GM18511 (cell line): ENCODE measurements at regions not wholly inside any gene's neighbourhood (a gene's known extent, or its start where the extent isn't known, plus 50 kb on each side); places are given as distances from the start of the nearest gene placed in this dataset.

Experiments
- ATAC-seq: cut with Tn5 transposase; IDR thresholded peaks from one replicate; pipeline ENCODE4 v1.9.1; 2021; ENCODE audit warnings: mild to moderate bottlenecking, moderate library complexity; ENCODE audit not compliant: unreplicated experiment

DNA sequence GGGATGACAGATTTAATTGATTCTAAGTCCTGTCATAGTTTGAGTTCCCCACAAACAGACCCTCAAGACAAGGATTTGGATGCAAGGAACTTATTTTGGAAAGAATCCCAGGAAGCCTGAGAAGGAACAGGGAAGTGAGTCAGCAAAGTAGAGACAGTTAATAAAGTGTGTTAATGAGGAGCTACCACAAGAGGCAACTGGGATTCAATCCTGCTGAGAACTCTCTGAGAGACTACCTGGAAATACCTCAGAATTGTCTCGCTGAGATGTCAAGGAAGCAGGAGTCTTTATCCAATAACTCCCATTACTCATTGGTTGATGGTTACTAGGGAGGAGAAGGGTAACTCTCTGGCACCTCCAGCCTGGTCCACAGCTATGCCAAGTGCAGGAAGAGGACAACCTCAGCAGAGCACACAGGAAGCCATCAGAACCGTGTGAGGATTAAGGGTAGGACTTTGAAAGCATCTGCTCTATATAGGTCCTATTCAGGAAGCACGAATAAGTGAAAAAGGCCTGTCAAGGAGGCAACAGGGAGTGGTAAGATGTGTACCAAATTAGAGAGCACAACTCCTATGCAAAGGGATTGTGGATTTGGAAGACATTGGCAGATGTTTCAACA, 311.1 kb upstream of the KCNH8 start:
- no peak for ATAC-seq

DNA sequence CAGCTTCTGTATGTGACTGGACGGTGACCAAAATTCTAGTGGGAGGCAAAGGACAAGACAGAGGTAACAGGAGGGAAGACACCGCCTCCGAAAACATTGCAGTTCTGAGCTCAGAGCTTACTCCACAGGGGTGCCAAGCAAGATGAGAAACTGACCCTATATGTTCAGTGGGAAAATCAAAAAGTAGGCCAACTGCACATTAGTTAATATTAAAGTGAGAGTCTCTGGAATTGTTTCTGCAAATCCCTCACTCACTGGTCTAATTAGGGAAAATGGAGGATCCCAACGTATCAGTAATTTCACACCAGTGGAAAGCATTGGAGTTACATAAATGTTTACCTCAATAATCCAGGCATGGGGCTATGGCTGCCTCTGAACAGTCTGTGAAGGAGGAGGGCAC, 313.3 kb upstream of the KCNH8 start:
- no peak for ATAC-seq

DNA sequence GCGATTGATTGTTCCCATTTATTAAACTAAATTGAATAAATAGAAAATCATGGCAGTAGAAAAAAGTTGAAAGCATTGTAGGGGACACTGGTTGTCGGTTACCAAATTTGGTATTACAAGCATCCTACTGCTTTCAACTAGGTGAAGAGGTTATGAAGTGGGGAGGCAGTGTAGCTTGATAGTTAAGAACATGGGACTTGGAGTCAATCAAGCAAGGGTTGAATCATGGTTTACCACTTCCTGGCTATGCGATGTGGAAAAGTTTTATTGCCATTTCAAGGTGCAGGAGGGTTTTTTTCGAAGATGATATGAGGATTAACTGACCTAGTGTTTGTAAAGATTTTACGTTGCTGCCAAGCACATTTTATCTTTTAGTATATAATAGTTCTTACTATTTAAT, 318.2 kb upstream of the KCNH8 start:
- ATAC-seq, result no peak

DNA sequence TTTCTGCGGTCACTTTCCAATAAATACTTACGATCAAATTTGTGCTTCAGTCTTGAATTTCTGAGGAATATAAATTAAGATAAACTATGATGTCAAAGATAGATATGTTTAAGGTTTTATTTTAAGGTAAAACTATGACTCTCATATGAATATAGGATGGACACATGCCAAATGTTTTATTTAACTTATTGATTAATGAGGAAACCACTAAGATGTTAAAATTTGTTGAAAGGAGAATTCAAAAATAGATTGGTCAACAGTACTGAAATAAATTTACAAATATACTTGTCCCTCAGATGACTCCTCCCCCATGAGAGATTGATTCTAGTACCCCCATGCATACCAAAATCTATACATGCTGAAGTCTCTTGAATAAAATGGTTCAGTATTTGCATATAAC, 319.7 kb upstream of the KCNH8 start:
- no peak for ATAC-seq

DNA sequence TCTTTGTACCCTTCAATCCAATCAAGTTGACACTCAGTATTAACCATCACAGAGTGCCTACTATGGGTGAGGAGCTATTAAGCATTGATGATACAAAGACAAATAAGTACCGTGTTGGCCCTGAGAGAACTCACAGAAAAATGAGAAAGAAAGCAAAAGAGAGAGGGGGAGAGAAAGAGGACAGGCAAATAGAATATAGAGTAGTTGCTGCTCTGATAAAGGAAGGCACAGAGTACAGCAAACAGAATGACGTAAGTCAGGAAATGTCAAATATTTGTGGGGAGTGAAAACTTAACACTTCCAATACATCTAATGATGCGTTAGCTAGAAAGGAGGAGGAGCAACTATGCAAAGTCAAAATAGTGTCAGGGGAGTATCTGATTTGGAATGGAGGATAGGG, 320.6 kb upstream of the KCNH8 start:
- ATAC-seq, result no peak

DNA sequence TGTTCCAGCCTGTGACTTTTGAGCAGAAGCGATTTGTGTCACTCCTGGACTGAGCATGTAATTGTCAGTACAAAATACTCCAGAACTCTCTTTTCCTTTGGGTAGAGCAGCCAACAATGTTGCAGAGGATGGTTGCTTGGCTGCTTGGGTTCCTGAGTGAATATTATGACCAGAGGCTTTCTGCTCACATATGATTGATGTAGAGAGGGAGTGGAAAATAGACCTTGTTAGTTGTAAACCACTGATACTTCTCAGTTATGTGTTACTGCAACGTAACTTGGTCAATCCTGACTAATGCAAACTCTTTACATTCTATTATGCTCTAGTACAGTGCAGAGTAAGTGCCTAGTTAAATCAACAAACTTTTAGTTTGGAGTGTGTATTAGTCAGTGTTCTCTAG, 322.6 kb upstream of the KCNH8 start:
- ATAC-seq, result no peak

DNA sequence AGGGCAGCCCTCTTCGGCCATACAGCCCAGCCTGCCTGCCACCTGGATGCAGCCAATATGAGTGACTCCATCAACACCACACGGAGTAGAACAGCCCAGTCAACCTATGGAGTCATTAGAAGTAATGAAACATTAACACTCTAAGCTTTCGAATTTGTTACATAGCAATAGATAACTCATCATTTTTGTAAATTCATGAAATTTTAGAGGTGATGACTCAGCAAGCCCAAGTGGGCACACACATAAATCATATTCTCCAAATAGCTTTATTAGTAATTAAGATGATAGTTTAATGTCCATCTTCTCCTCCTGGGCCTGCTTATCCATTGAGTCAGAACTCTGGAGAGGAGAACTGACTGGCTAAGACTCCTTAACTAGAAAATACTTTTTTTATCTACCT, 335.0 kb upstream of the KCNH8 start:
- ATAC-seq, result no peak

DNA sequence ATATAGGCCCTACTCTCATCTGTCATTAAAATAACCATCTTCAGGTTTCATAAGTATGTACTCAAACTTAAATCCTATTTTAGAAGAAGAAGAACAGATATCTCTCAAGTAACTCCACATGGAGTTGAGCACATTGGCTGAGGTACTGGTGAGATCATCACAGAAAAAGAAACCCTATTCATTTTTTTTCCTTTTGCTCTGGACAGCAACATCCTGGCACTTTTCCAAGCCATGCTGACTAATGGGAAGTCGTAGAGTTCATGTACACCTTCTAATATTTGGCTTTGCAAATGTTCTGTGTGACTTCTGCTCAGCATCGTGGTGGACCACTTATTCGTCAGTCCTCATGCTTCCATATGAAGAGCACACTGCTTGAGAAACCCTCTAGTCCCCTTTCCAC, 336.0 kb upstream of the KCNH8 start:
- ATAC-seq, result no peak

DNA sequence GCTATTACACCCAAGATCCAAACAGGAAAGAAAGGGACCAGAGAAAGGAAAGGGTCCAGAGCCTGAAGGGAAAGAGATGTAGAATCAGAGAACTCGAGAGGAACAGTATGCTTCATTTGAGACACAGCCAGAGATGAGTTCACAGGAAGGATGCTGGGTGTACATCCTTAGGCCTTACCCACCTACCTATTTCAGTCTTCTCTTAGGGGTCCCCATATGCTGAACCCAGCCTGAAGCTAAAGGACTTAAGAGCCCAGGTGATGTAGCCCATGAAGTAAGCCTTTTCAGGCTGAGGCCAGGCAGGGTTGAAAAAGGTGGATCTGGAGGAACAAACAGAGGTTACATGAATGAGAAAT, 338.0 kb upstream of the KCNH8 start:
- no peak for ATAC-seq

DNA sequence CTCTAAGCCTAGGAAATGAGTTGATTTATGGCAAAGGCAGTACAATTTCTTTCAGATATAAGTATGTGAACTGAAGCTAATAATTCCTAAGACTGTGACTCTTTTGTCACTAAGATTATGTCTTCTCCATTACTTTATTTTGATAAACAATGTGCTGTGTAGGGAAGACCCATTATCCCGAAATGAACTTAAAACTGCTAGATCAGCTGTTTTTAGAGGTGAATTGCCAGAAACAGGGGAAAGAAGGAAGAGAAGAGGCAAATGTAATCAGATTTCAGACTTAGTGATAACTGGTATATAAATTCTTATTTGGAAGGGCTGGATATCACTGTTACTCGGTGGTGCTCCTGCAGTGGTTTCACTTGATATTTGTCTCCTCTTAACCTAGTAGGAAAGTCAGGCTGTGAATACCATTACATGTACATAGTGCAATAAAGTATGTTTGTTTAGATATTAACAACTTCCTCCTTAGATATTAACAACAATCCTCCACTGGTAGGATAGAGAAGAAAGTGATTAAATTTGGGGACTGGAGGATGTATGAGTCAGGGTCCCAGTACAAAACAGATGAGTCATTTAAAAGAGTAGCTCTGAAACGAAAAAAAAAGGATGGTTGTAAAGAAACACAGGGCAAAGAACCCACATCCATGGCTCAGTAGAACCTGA, 338.5 kb upstream of the KCNH8 start:
- ATAC-seq, result no peak

DNA sequence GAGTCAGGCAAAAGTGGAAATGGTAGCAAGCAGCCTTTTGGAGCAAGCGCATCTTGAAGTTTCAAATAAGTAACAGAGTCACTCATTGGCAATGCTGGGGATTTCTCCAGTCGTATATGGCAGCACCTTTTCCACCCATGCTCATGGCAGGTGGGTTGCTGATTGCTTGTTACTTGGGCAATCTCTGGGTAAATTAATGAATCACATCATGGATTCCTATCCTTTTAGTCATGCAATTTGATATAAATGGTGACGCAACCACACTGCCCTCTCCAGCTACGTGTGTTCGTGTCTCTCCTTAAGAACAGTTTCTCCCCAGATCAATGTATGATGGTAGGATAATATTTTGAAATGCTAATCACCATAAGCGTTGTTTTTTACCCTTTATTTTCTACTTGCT, 339.9 kb upstream of the KCNH8 start:
- ATAC-seq, result no peak

DNA sequence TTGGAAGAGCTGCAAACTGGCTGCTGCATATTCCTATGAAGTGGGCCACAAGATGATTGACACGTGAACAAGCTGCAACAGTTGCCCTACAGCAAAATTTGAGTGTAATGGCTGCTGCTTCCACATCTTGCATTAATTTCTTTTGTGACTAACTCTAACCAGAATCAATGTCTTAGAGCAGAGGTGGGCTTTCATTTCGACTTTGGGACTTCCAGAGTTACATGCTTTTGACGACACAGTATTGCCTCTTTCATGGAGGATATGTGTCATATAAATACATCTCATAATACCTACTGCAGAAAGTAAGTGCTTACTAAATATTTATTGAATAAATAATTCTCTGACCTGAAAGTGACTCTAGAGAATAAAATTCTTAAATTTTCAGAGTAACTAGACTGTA, 340.7 kb upstream of the KCNH8 start:
- no peak for ATAC-seq

DNA sequence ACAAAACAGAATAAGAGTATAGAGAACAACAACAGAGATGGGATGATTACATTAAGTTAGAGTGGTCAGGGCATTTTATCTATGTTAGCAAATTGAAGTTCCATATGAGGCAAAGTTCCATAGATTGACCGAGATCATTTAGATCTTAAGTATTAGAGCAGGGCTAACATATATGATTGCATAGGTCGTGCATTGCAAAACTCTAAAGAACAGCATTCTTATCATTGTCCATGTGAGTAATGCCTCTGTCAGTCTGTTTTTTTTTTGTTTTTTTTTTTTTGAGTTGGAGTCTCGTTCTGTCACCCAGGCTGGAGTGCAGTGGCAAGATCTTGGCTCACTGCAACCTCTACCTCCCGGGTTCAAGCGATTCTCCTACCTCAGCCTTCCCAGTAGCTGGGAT, 341.7 kb upstream of the KCNH8 start:
- no peak for ATAC-seq

DNA sequence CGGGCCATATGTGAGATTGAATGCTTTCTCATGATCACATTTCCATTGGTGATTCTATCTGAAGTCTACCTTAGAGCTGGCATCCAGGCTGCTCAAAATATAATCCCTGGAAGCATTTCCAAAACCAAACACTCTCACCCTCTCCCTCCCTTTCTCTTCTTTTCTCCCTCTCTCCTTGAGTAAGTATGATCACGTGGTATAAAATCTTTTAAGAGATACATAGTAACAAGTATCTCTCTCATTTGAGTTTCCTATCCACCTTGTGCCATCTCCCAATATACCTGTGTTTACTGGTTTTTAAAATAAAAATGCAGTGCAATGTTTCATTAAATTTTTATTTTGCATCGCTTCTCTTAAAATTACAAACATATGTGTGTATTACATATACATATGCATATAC, 350.9 kb upstream of the KCNH8 start:
- ATAC-seq, result no peak

DNA sequence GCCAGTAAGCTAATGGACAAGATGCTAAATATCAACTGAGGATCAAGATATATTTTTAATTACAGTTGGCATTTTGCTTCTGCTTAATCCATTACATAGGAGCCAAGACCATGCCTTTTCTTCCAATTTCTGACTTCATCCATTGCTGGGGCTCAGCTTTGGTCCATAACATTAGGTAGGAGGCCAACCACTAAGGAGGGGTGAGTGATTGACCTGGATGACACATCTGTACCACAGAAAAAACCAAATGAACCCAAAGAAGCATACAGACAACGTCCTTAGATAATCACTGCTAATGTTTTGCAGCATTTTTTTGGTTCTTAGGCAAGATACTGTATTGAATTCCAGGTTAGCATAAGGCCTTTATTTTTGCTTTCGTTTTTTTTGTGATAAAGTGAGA, 353.2 kb upstream of the KCNH8 start:
- ATAC-seq, result no peak

DNA sequence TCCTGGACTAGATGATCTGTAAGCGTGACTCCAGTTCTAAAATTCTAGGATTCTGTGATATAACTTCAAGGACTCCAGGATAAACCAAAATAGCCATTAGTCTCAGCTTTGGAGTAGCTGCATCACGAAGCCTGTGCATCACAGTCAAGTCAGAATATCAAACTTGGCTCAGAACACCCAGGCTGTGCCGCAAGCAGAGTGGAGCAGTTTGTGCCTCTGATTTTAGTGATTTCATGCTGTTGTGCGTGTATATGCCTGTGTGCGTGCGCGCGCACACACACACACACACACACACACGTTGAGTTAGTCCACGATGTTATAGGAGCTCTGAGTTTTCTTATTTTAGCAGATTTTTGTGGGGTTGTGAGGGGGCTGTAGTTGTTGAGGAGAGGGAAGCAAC, 356.6 kb upstream of the KCNH8 start:
- no peak for ATAC-seq

DNA sequence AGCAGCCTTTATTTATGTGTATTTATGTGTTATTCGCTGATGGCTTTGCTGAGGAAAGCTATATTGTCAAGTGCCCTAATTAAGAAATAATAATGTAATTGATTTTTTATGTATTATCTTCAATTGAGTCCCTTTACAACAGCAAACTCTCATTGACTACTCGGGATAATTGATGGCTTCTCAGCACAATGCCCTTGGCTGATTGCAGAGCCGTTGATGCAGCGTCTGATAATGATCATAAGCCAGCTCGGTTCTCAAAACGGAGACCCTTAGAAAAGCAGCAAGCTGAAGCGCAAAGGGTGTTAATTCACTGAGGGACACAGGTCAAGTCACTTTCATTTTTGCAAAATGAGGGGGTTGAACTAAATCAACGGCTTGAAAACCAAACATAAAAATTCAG, 357.1 kb upstream of the KCNH8 start:
- ATAC-seq, result no peak

DNA sequence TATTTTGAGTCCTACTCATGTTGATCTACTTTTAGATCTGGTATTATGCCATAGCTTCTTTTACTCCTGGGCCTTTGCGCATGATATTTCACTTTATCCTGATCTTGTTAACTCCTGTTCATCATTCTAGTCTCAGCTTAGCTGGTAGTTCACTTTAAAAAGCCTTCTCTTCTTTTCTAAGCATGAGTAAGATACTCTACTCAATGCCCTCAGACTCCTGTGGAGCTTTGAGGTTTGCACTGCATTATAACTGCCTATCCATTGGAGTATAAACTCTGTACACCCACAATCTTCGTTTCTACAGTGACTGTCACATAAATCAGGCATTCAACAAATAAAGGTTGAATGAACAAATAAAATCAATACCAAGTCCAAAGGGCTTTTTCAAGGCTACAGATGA, 357.9 kb upstream of the KCNH8 start:
- no peak for ATAC-seq

DNA sequence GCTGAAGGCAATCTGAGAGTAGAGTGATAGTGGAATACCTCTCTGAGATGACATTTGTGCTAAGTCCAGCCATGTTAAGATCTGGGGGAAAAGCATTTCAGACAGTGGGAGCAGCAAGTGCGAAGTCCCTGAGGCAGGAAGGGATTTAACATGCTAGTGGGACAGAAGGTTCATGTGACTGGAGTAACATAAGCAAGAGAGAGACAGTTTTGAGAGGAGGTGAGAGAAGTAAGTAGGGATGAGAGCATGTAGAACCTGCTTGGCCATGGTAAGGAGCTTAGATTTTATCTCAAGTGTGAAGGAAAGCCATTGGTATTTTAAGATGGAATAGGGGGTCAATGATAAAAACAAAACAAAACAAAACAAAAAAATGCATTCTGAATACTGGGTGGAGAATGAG, 358.6 kb upstream of the KCNH8 start:
- no peak for ATAC-seq

DNA sequence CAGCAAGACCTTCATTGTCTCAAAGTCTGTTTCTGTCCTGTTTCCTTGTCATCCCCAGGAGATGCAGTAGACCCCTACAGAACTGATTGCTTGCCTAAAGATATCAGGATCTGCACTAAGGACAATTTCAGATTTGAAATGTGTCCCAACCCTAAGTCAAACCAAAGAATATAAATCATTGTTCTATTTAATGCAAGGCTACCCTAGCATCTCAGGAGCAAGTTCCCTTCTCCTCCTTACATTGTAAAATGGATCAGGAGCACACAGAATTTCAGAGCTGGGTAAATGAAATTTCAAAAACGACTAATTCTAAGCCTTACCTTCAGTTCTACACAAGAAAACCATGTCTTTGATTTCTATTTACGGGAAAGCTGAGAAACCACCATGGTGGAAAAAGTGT, 360.9 kb upstream of the KCNH8 start:
- no peak for ATAC-seq

DNA sequence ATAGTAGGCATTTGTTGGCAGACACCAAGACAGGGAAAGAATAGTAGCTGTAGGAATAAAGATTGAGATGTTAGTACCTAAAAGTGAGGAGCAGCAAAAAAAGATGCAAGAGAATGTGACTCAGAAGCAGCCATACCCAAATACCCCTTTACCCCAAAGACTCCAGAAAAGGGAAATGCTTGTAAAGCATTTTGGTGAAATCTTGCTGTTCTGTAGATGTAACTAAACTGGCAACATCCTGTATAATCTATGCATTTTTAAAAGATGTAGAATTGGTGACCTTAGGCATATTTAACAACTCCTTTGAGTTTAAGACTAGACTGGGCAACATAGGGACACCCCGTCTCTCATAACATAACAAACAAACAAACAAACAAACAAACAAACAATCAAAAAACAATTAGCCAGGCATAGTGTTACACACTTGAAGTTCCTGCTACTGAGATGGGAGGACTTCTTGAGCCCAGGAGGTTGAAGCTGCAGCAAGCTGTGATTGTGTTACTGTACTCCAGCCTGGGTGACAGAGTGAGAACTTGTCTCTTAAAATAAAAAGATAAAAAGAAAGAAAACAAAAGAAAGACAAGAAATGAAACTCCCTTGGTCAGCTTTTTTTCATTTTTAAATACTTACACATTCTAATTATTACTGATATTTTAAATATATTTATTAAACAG, 361.5 kb upstream of the KCNH8 start:
- ATAC-seq, result no peak

DNA sequence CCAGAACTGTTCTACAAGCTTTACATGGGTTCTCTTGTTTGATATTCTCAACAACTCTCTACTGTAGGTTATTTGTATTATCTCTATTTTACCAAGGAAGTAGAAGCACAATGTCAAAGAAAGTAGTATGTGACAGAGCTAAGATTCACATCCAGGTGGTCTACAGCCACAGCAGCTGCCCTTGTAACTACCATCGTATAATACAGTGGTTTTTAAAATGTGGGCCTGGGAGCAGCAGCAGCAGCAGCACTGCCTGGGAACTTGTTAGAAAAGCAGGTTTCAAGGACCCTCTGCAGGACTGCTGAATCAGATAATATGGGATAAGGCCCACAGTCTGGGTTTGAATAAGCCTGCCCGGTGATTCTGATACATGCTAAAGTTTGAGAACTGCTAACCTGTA, 357.1 kb upstream of the SATB1 start:
- no peak for ATAC-seq

DNA sequence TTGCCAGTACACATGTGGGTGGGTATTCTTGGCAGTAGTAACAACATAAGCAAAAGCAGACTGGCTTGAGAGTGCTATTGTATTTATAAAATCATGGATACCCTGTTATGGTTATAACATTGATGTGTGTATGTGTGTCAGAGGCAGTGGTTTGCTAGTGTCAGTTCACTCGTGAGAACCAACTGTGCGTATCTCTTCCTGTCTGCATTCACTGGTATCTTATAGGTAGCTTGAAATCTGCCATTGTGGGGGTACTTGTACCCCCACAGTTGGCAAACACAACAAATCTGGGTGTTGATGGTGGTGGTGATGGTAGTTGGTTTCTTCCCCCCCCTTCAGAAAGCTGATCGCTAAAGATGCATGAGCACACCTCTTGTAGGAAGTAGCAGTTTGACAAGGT, 355.8 kb upstream of the SATB1 start:
- no peak for ATAC-seq
